ENCODE measurements at regions not wholly inside any gene's neighbourhood (a gene's known extent, or its start where the extent isn't known, plus 50 kb on each side); places are given as distances from the start of the nearest gene placed in this dataset.

GRCh38 chr14:101196795-101197590 lies 293.5 kb upstream of the RTL1 start:
- no peak for TF ChIP-seq POLR2A (IDR thresholded peaks at IDR 0.05; ENCODE audit: low read depth, low read length)
- no peak for TF ChIP-seq POLR2AphosphoS5 (IDR thresholded peaks at IDR 0.05; ENCODE audit: low read depth, low read length)
- TF ChIP-seq TAF1 (IDR thresholded peaks at IDR 0.05; ENCODE audit: borderline replicate concordance, low read depth, low read length): no peak

All from GM12892 (cell line).